PC-9 (cell line): ENCODE measurements at regions not wholly inside any gene's neighbourhood (a gene's known extent, or its start where the extent isn't known, plus 50 kb on each side); places are given as distances from the start of the nearest gene placed in this dataset.
"Not testable (repeated sequence)": the region's sequence is repeated elsewhere in the genome, so short reads cannot be mapped to it uniquely, and the experiment has no call there.

Experiments used
- BruUV-seq: library from RNA; stranded (reverse); fragments of 400-500 nt; replicated peaks from 2 replicates; lab custom pipeline; 2021; lab: Mats Ljungman, UMichigan
- CTCF ChIA-PET: fragments of 300-600 bp; sonication (Branson Sonifier 250); formaldehyde crosslinking; loops from one replicate; lab custom pipeline; 2022; ENCODE audit warnings: antibody characterized with exemption; lab: Charles Lee
- POLR2A ChIA-PET: fragments of 300-600 bp; sonication (Branson Sonifier 250); formaldehyde crosslinking; loops from one replicate; lab custom pipeline; 2022; ENCODE audit warnings: antibody characterized with exemption; ENCODE audit not compliant: unreplicated experiment; lab: Charles Lee
- DNase-seq, 2 experiments: peaks; one replicate each; pipeline versions ENCODE4 v3.0.0 to v3.0.0-alpha.2; 2015 to 2022; ENCODE audit warnings: mixed read lengths in 1 of 2
- H2AFZ ChIP-seq: fragments of 200-600 bp; sonication (generic); 2 replicates; pipeline ENCODE4 v1.8.1; 2017; ENCODE audit warnings: antibody characterized with exemption
- H3F3A ChIP-seq: fragments of 200-600 bp; sonication (generic); 2 replicates; pipeline ENCODE4 v1.8.1; 2017; ENCODE audit warnings: antibody characterized with exemption, mild to moderate bottlenecking, low read depth; ENCODE audit not compliant: insufficient read depth
- H3K27ac ChIP-seq: fragments of 200-600 bp; sonication (generic); 2 replicates; pipeline ENCODE4 v1.6.1; 2016; ENCODE audit warnings: mixed run types
- H3K27me3 ChIP-seq: fragments of 200-600 bp; sonication (generic); 2 replicates; pipeline ENCODE4 v1.6.1; 2016; ENCODE audit warnings: low read depth, mixed run types; ENCODE audit not compliant: insufficient read depth
- H3K36me3 ChIP-seq: fragments of 200-600 bp; sonication (generic); 2 replicates; pipeline ENCODE4 v1.6.1; 2016; ENCODE audit warnings: low read depth, mixed run types
- H3K4me1 ChIP-seq: fragments of 200-600 bp; sonication (generic); replicated peaks from 2 replicates; pipeline ENCODE4 v1.6.1; 2016; ENCODE audit warnings: mixed run types; ENCODE audit not compliant: insufficient read depth
- H3K4me2 ChIP-seq: fragments of 200-600 bp; sonication (generic); 2 replicates; pipeline ENCODE4 v1.6.1; 2017; ENCODE audit warnings: mixed run types
- H3K4me3 ChIP-seq: fragments of 200-600 bp; sonication (generic); 2 replicates; pipeline ENCODE4 v1.6.1; 2016; ENCODE audit warnings: mixed run types
- H3K79me2 ChIP-seq: fragments of 200-600 bp; sonication (generic); 2 replicates; pipeline ENCODE4 v1.6.1; 2017; ENCODE audit warnings: low read depth, mixed run types
- H3K9me2 ChIP-seq: fragments of 200-600 bp; sonication (generic); 2 replicates; pipeline ENCODE4 v1.8.1; 2017; ENCODE audit warnings: mild to moderate bottlenecking; ENCODE audit not compliant: insufficient read depth
- H3K9me3 ChIP-seq: fragments of 200-600 bp; sonication (generic); 2 replicates; pipeline ENCODE4 v1.8.1; 2016; ENCODE audit warnings: low read depth; ENCODE audit not compliant: insufficient read depth
- H4K20me1 ChIP-seq: fragments of 200-600 bp; sonication (generic); 2 replicates; pipeline ENCODE4 v1.8.1; 2017; ENCODE audit not compliant: insufficient read depth
- EZH2 ChIP-seq: fragments of 200-600 bp; sonication (generic); IDR thresholded peaks from 2 replicates; pipeline ENCODE4 v1.8.0; 2017; ENCODE audit warnings: antibody characterized with exemption, low read depth
- intact Hi-C: fragments of 100-400 bp; cut with micrococcal nuclease; formaldehyde crosslinking; loops from one replicate; pipeline ENCODE4 v1.10.0; 2022; ENCODE audit not compliant: unreplicated experiment
- TF ChIP-seq, protein P1 (sequence below): fragments of 200-600 bp; sonication (generic); conservative IDR thresholded peaks from 2 replicates; pipeline ENCODE4 v1.6.1; 2017; ENCODE audit warnings: mixed run types, antibody characterized with exemption, mild to moderate bottlenecking, moderate library complexity

DNA sequence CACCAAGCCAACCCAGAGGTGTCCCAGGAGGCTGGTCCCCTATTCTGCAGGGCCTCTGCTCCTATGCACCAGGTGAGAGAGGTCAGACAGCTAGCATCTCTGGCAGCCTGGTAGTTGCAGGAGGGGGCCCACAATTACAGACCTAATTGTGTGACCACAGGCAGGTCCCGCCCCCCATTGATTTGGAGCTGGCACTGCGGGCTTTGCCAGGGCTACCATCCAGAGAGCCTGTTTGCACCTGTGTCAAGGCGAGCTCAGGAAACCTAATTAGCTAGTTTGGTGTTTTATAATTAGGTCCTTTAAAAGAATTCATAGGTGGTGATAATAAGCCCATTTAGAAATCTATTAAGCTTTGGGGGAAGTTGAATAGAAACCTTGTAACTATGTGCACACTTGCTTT, 90.2 kb downstream of the MRM1 start:
- no peak overlapping the region for H3K4me2 ChIP-seq
- no peaks in the 10 kb centered on the region for H3K4me1 ChIP-seq
- H4K20me1 ChIP-seq, result no peaks in the 10 kb centered on the region
- no peak overlapping the region for H3K27ac ChIP-seq
- POLR2A ChIA-PET, result no interaction called here
- intact Hi-C loops, result no loop called here
- CTCF ChIA-PET, result no interaction called here
- no peak overlapping the region for H3K4me3 ChIP-seq
- DNase-seq, result no peak
- BruUV-seq, result no TSS peak
- peaks cover 86% of the 10 kb centered on the region for H3K27me3 ChIP-seq
- no peak overlapping the region for H2AFZ ChIP-seq
- H3K9me3 ChIP-seq, result no peaks in the 10 kb centered on the region
- no peak for TF ChIP-seq EZH2
- TF ChIP-seq, protein P1, sequence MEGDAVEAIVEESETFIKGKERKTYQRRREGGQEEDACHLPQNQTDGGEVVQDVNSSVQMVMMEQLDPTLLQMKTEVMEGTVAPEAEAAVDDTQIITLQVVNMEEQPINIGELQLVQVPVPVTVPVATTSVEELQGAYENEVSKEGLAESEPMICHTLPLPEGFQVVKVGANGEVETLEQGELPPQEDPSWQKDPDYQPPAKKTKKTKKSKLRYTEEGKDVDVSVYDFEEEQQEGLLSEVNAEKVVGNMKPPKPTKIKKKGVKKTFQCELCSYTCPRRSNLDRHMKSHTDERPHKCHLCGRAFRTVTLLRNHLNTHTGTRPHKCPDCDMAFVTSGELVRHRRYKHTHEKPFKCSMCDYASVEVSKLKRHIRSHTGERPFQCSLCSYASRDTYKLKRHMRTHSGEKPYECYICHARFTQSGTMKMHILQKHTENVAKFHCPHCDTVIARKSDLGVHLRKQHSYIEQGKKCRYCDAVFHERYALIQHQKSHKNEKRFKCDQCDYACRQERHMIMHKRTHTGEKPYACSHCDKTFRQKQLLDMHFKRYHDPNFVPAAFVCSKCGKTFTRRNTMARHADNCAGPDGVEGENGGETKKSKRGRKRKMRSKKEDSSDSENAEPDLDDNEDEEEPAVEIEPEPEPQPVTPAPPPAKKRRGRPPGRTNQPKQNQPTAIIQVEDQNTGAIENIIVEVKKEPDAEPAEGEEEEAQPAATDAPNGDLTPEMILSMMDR, result no peak
- no peaks in the 10 kb centered on the region for H3F3A ChIP-seq
- no peaks in the 10 kb centered on the region for H3K9me2 ChIP-seq
- H3K36me3 ChIP-seq, result no peaks in the 10 kb centered on the region
- no peaks in the 10 kb centered on the region for H3K79me2 ChIP-seq

DNA sequence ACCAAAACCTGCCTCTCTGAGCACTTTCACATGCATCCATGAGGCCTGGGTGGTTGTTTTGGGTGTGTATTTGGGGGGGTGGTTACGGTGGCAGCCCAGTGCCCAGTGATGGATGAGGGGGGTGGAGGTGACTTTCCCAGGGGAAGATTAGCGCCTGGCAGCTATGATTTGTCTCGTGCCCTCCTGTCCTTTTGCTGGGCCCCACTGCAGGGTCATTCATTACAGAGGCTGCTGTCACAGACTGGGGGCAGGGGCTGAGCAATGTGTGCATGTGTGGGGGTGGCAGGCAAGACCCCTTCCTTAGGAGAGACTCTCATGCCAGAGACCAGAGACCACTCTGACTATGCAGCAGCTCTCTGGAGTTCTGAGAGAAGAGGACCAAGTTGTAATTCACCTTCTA, 93.7 kb downstream of the MRM1 start:
- H3F3A ChIP-seq, result no peaks in the 10 kb centered on the region

DNA sequence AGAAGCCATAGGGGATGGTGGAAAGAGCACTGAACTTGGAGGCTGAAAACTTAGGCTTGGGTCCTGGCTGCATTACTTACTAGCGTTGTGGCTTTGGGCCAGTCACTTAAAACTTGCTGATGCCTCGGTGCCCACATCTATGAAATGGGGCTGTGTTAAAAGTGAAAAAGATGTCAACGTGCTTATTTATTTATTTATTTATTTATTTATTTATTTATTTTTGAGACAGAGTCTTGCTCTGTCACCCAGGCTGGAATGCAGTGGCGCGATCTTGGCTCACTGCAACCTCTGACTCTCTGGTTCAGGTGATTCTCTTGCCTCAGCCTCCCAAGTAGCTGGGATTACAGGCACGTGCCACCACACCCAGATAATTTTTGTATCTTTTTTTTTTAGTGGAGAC, 94.3 kb downstream of the MRM1 start:
- H3K4me2 ChIP-seq, H3K9me2 ChIP-seq, intact Hi-C loops, H3K9me3 ChIP-seq, POLR2A ChIA-PET, H3K4me1 ChIP-seq, H3K4me3 ChIP-seq, H4K20me1 ChIP-seq, H2AFZ ChIP-seq, H3K36me3 ChIP-seq, H3K27ac ChIP-seq, H3F3A ChIP-seq, BruUV-seq, H3K79me2 ChIP-seq, CTCF ChIA-PET, DNase-seq: not testable (repeated sequence)
- peaks cover 91% of the 10 kb centered on the region for H3K27me3 ChIP-seq

More for the DNA sequence above, 93.7 kb downstream of the MRM1 start:
- no peak for DNase-seq
- no peak overlapping the region for H2AFZ ChIP-seq
- intact Hi-C loops, result no loop called here
- H3K9me2 ChIP-seq, result no peaks in the 10 kb centered on the region
- no peak overlapping the region for H3K4me3 ChIP-seq
- peaks cover 91% of the 10 kb centered on the region for H3K27me3 ChIP-seq
- no peaks in the 10 kb centered on the region for H3K4me1 ChIP-seq
- H3K9me3 ChIP-seq, result no peaks in the 10 kb centered on the region
- ChIA-PET CTCF (no interaction called here), POLR2A (no interaction called here)
- no TSS peak for BruUV-seq
- H3K79me2 ChIP-seq, result no peaks in the 10 kb centered on the region
- no peak overlapping the region for H3K27ac ChIP-seq
- TF ChIP-seq EZH2, result no peak
- TF ChIP-seq, protein P1, result no peak
- H4K20me1 ChIP-seq, result no peaks in the 10 kb centered on the region; the same call in 1 of the 2 replicates
- no peak overlapping the region for H3K4me2 ChIP-seq
- H3K36me3 ChIP-seq, result no peaks in the 10 kb centered on the region

DNA sequence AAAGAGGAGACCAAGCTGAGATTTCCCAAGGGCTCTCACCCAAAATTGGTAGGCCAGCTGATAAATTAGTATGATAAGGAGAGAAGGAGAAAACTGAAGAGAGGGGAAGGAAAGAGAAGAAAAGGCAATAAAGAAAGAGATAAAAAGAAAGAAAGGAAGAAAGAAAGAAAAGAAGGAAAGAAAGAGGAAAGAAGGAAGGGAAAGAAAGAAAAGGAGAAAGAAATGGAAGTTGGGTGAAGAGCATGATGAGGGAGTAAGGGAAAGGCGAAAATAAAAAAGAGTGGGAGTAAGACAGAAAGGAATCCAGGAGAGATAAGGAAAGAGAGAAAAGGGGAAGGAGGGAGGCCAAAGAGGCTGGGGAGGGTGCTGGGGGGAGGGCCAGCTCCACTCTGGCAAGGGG, 95.4 kb downstream of the MRM1 start:
- Histone ChIP-seq H4K20me1 (no peaks in the 10 kb centered on the region; the same call in 1 of the 2 replicates), H3K27me3 (peaks cover 93% of the 10 kb centered on the region), H3K36me3 (no peaks in the 10 kb centered on the region), H3K4me3 (no peak overlapping the region), H3K79me2 (no peaks in the 10 kb centered on the region), H3F3A (no peaks in the 10 kb centered on the region), H3K27ac (no peak overlapping the region), H3K9me2 (no peaks in the 10 kb centered on the region), H2AFZ (no peak overlapping the region), H3K9me3 (no peaks in the 10 kb centered on the region), H3K4me1 (no peaks in the 10 kb centered on the region), H3K4me2 (no peak overlapping the region)
- intact Hi-C loops, result no loop called here
- BruUV-seq, result no TSS peak
- no peak for TF ChIP-seq EZH2
- TF ChIP-seq, protein P1, result no peak
- ChIA-PET CTCF (no interaction called here), POLR2A (interaction anchor here (0.7 kb wide), 1 partner anchor 11 kb away, joined by 9 read pairs; no protein-coding TSS in a partner anchor)
- DNase-seq, result no peak
